Activated CD4-positive, alpha-beta T cell treated with anti-CD3 and anti-CD28 coated beads for 36 hours (primary cell): ENCODE measurements at regions not wholly inside any gene's neighbourhood (a gene's known extent, or its start where the extent isn't known, plus 50 kb on each side); places are given as distances from the start of the nearest gene placed in this dataset.

Source experiments
- ATAC-seq: fragments of 200-7000 bp; cut with Tn5 transposase; one replicate; pipeline ENCODE4 v1.10.0; 2021; ENCODE audit warnings: mild to moderate bottlenecking, moderate library complexity
- CTCF ChIA-PET: fragments of 350-600 bp; sonication (Branson Sonifier 250); formaldehyde crosslinking; loops from one replicate; lab custom pipeline; 2021; ENCODE audit warnings: antibody characterized with exemption; lab: Charles Lee
- POLR2A ChIA-PET: fragments of 350-600 bp; sonication (Branson Sonifier 250); formaldehyde crosslinking; loops from one replicate; lab custom pipeline; 2021; ENCODE audit warnings: antibody characterized with exemption, inconsistent platforms; lab: Charles Lee
- DNase-seq: peaks from one replicate; pipeline ENCODE4 v3.0.0-alpha.2; 2020
- H3K27ac Mint-ChIP-seq: one replicate; pipeline ENCODE4 v1.8.0; 2021; ENCODE audit warnings: mixed read lengths
- H3K27me3 Mint-ChIP-seq: one replicate; pipeline ENCODE4 v1.8.0; 2021; ENCODE audit warnings: mixed read lengths
- H3K36me3 Mint-ChIP-seq: one replicate; pipeline ENCODE4 v1.8.0; 2021; ENCODE audit warnings: low read depth, mixed read lengths
- H3K4me1 Mint-ChIP-seq: one replicate; pipeline ENCODE4 v1.8.0; 2021; ENCODE audit warnings: mixed read lengths
- H3K4me3 Mint-ChIP-seq: one replicate; pipeline ENCODE4 v1.8.0; 2021; ENCODE audit warnings: mild to moderate bottlenecking, moderate library complexity, mixed read lengths
- H3K9me3 Mint-ChIP-seq: one replicate; pipeline ENCODE4 v1.8.0; 2021; ENCODE audit warnings: low read depth, mixed read lengths
- intact Hi-C, 2 experiments: fragments of 100-400 bp; cut with DNase I in 1 of 2; cut with micrococcal nuclease in 1 of 2; formaldehyde crosslinking; loops; one replicate each; pipeline versions ENCODE4 v1.14.2 to v1.15.1; 2022 to 2024; cut with DNase I, micrococcal nuclease

- CTCF ChIA-PET: no interaction called here
- Mint-ChIP-seq H3K27ac (no peak overlapping the region), H3K27me3 (no peaks in the 10 kb centered on the region), H3K4me1 (no peaks in the 10 kb centered on the region), H3K36me3 (no peaks in the 10 kb centered on the region), H3K4me3 (no peak overlapping the region), H3K9me3 (peaks cover 16% of the 10 kb centered on the region)
- POLR2A ChIA-PET: no interaction called here
- DNase-seq: no peak
- no peak for ATAC-seq
- intact Hi-C loops: no loop called here
Measured at GRCh38 chr6:80939480-80939879, 813.0 kb downstream of the TENT5A start.

GRCh38 chr6:80938131-80938530, 814.4 kb downstream of the TENT5A start:
- Mint-ChIP-seq H3K27me3 (no peaks in the 10 kb centered on the region), H3K36me3 (no peaks in the 10 kb centered on the region), H3K9me3 (peaks cover 21% of the 10 kb centered on the region), H3K27ac (no peak overlapping the region), H3K4me1 (no peaks in the 10 kb centered on the region), H3K4me3 (no peak overlapping the region)
- CTCF ChIA-PET: no interaction called here
- ATAC-seq (no peak), DNase-seq (no peak)
- intact Hi-C loops: no loop called here
- POLR2A ChIA-PET: no interaction called here

- Mint-ChIP-seq H3K4me3 (no peak overlapping the region), H3K27me3 (no peaks in the 10 kb centered on the region), H3K27ac (no peak overlapping the region), H3K9me3 (peaks cover 20% of the 10 kb centered on the region), H3K4me1 (no peaks in the 10 kb centered on the region), H3K36me3 (no peaks in the 10 kb centered on the region)
- POLR2A ChIA-PET: no interaction called here
- ATAC-seq (no peak), DNase-seq (no peak)
- intact Hi-C loops: no loop called here
- CTCF ChIA-PET: no interaction called here
Measured at GRCh38 chr6:80932359-80932758, 820.1 kb downstream of the TENT5A start.

GRCh38 chr6:80930376-80930775, 822.1 kb downstream of the TENT5A start:
- intact Hi-C loops: no loop called here
- no peaks in the 10 kb centered on the region for H3K27me3 Mint-ChIP-seq
- peaks cover 22% of the 10 kb centered on the region for H3K9me3 Mint-ChIP-seq
- no peak overlapping the region for H3K4me3 Mint-ChIP-seq
- DNase-seq (no peak), ATAC-seq (no peak)
- no peaks in the 10 kb centered on the region for H3K36me3 Mint-ChIP-seq
- ChIA-PET CTCF (interaction anchor here (0.5 kb wide), 1 partner anchor 1437 kb away, joined by 4 read pairs; no protein-coding TSS in a partner anchor), POLR2A (no interaction called here)
- H3K27ac Mint-ChIP-seq: no peak overlapping the region
- no peaks in the 10 kb centered on the region for H3K4me1 Mint-ChIP-seq

- Mint-ChIP-seq H3K36me3 (no peaks in the 10 kb centered on the region), H3K9me3 (peaks cover 10% of the 10 kb centered on the region), H3K4me1 (no peaks in the 10 kb centered on the region), H3K27ac (no peak overlapping the region), H3K27me3 (no peaks in the 10 kb centered on the region), H3K4me3 (no peak overlapping the region)
- no peak for DNase-seq
- intact Hi-C loops: no loop called here
- POLR2A ChIA-PET: no interaction called here
- ATAC-seq: no peak
- CTCF ChIA-PET: no interaction called here
Measured at GRCh38 chr6:80923816-80924215, 817.3 kb downstream of the BCKDHB start.

GRCh38 chr6:80922916-80923455, 816.5 kb downstream of the BCKDHB start:
- CTCF ChIA-PET: interaction anchor here (0.8 kb wide), 1 partner anchor 29 kb away, joined by 3 read pairs; no protein-coding TSS in a partner anchor
- DNase-seq (no peak), ATAC-seq (no peak)
- intact Hi-C loops: no loop called here
- no peaks in the 10 kb centered on the region for H3K4me1 Mint-ChIP-seq
- H3K27ac Mint-ChIP-seq: no peak overlapping the region
- peaks cover 10% of the 10 kb centered on the region for H3K9me3 Mint-ChIP-seq
- H3K36me3 Mint-ChIP-seq: no peaks in the 10 kb centered on the region
- H3K4me3 Mint-ChIP-seq: no peak overlapping the region
- POLR2A ChIA-PET: no interaction called here
- no peaks in the 10 kb centered on the region for H3K27me3 Mint-ChIP-seq

- Mint-ChIP-seq H3K4me3 (no peak overlapping the region), H3K9me3 (peaks cover 8% of the 10 kb centered on the region), H3K4me1 (no peaks in the 10 kb centered on the region), H3K36me3 (no peaks in the 10 kb centered on the region), H3K27me3 (no peaks in the 10 kb centered on the region), H3K27ac (no peak overlapping the region)
- intact Hi-C loops: no loop called here
- no peak for DNase-seq
- ChIA-PET CTCF (no interaction called here), POLR2A (no interaction called here)
- no peak for ATAC-seq
Measured at GRCh38 chr6:80921861-80922460, 815.5 kb downstream of the BCKDHB start.

- ATAC-seq: no peak
- DNase-seq: no peak
- Mint-ChIP-seq H3K27ac (no peak overlapping the region), H3K27me3 (no peaks in the 10 kb centered on the region), H3K36me3 (no peaks in the 10 kb centered on the region), H3K9me3 (peaks cover 2% of the 10 kb centered on the region), H3K4me1 (no peaks in the 10 kb centered on the region), H3K4me3 (no peak overlapping the region)
- ChIA-PET CTCF (no interaction called here), POLR2A (no interaction called here)
- intact Hi-C loops: no loop called here
Measured at GRCh38 chr6:80907831-80908230, 801.4 kb downstream of the BCKDHB start.

- POLR2A ChIA-PET: no interaction called here
- DNase-seq: no peak
- no peak overlapping the region for H3K27ac Mint-ChIP-seq
- no peak overlapping the region for H3K4me3 Mint-ChIP-seq
- intact Hi-C loops: no loop called here
- ATAC-seq: no peak
- H3K9me3 Mint-ChIP-seq: peaks cover 4% of the 10 kb centered on the region
- H3K4me1 Mint-ChIP-seq: no peaks in the 10 kb centered on the region
- no peaks in the 10 kb centered on the region for H3K36me3 Mint-ChIP-seq
- CTCF ChIA-PET: no interaction called here
- no peaks in the 10 kb centered on the region for H3K27me3 Mint-ChIP-seq
Measured at GRCh38 chr6:80903711-80904110, 797.2 kb downstream of the BCKDHB start.

- H3K27ac Mint-ChIP-seq: no peak overlapping the region
- no peak for ATAC-seq
Measured at GRCh38 chr6:80886475-80886874, 780.0 kb downstream of the BCKDHB start.

GRCh38 chr6:80872951-80873308, 766.5 kb downstream of the BCKDHB start:
- intact Hi-C loops: no loop called here
- POLR2A ChIA-PET: no interaction called here
- H3K4me1 Mint-ChIP-seq: no peaks in the 10 kb centered on the region
- H3K9me3 Mint-ChIP-seq: peaks cover 13% of the 10 kb centered on the region
- H3K27me3 Mint-ChIP-seq: no peaks in the 10 kb centered on the region
- DNase-seq (no peak), ATAC-seq (no peak)
- H3K27ac Mint-ChIP-seq: no peak overlapping the region
- H3K4me3 Mint-ChIP-seq: no peak overlapping the region
- no peaks in the 10 kb centered on the region for H3K36me3 Mint-ChIP-seq
- CTCF ChIA-PET: no interaction called here

More at GRCh38 chr6:80886475-80886874, 780.0 kb downstream of the BCKDHB start:
- intact Hi-C loops: no loop called here
- Mint-ChIP-seq H3K4me3 (no peak overlapping the region), H3K4me1 (no peaks in the 10 kb centered on the region), H3K27me3 (no peaks in the 10 kb centered on the region), H3K9me3 (no peaks in the 10 kb centered on the region), H3K36me3 (no peaks in the 10 kb centered on the region)
- DNase-seq: no peak
- POLR2A ChIA-PET: no interaction called here
- CTCF ChIA-PET: no interaction called here

- no peaks in the 10 kb centered on the region for H3K27me3 Mint-ChIP-seq
- CTCF ChIA-PET: no interaction called here
- ATAC-seq: no peak
- no peak overlapping the region for H3K4me3 Mint-ChIP-seq
- DNase-seq: no peak
- POLR2A ChIA-PET: no interaction called here
- intact Hi-C loops: no loop called here
- H3K27ac Mint-ChIP-seq: no peak overlapping the region
- no peaks in the 10 kb centered on the region for H3K4me1 Mint-ChIP-seq
- H3K36me3 Mint-ChIP-seq: no peaks in the 10 kb centered on the region
- H3K9me3 Mint-ChIP-seq: peaks cover 13% of the 10 kb centered on the region
Measured at GRCh38 chr6:80872199-80872950, 765.9 kb downstream of the BCKDHB start.
